ENCODE measurements at regions not wholly inside any gene's neighbourhood (a gene's known extent, or its start where the extent isn't known, plus 50 kb on each side); places are given as distances from the start of the nearest gene placed in this dataset.

DNA sequence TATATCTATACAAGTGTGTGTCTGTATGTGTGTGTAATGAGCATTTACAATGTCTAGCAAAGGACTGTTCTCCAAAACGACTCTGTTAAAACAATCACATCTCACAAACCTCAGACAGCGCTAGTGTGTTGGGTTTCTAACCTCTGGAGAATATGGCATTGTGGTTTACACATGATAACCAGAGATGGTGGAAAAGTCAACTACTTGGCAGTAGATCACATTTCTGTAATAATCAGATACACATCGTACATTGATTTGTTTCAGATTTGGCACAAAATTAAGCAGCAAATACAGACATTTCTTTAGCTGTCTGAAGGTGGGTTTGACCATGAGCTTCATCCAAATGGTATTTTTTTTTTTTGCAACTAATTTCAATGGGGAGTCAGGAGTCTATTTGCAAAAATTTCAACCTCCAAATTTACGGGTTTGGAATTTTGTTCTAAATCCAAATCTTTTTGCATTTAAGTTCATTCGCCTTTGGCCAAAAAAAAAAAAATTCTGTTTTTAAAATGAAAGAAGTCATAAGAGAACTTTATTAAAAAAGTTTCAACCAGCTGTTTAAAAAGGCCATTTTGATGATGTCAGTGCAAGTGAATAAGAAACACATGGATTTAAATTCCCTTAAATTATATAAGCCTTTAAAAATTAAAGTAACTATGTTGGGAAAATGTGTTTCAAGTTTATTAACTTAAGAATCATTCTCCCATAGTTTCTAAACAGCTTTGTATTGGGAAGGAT, 127.8 kb downstream of the TMEM26 start:
- Histone ChIP-seq H2AFZ (no peak overlapping the region), H3K9me2 (replicated peaks; ENCODE audit: insufficient read depth) (no peaks in the 10 kb centered on the region), H3K79me2 (no peaks in the 10 kb centered on the region), H3K4me2 (no peak overlapping the region), H3K9me3 (ENCODE audit: low read depth) (no peaks in the 10 kb centered on the region), H3K4me3 (no peak overlapping the region), H4K20me1 (ENCODE audit: insufficient read depth, poor library complexity, severe bottlenecking) (no peaks in the 10 kb centered on the region), H3K36me3 (replicated peaks; ENCODE audit: insufficient read depth, low read depth) (no peaks in the 10 kb centered on the region), H3K27me3 (no peaks in the 10 kb centered on the region), H3K27ac (no peak overlapping the region), H3K4me1 (ENCODE audit: insufficient read depth) (no peaks in the 10 kb centered on the region)
- no peak for DNase-seq (ENCODE audit: low spot score)
- no peak for TF ChIP-seq EZH2 (IDR thresholded peaks at IDR 0.05; ENCODE audit: borderline replicate concordance)
- TF ChIP-seq CTCF (IDR thresholded peaks at IDR 0.05; ENCODE audit: poor library complexity): no peak
- TF ChIP-seq EZH2phosphoT487 (IDR thresholded peaks at IDR 0.05; ENCODE audit: low read depth, severe bottlenecking, unreplicated experiment): no peak
- 80% methylated on average over 5 of the region's 5 CpGs for WGBS (ENCODE audit: low lambda C conversion rate, missing lambda C conversion rate)

DNA sequence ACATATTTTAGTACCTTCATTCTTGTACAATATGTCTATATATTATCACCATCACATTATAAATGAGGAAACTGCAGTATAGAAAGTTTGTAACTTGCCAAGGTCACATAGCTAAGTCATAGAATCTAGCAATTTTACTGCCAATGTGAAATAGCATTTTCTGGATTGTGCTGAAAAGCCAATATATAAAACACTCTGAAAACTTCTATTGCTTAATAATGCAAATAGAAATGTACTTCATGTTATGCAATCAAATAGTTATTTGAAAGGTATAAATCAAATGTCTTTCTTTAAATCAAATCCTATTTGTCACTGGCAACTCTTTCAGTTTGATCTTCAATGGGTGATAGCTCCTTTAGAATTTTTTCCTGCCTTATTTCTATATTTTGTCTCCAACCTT, 129.5 kb downstream of the TMEM26 start:
- DNase-seq (ENCODE audit: low spot score): no peak
- H3K27me3 ChIP-seq: no peaks in the 10 kb centered on the region
- H3K4me1 ChIP-seq (ENCODE audit: insufficient read depth): no peaks in the 10 kb centered on the region
- H3K9me3 ChIP-seq (ENCODE audit: low read depth): no peaks in the 10 kb centered on the region
- H3K36me3 ChIP-seq (replicated peaks; ENCODE audit: insufficient read depth, low read depth): no peaks in the 10 kb centered on the region
- no peaks in the 10 kb centered on the region for H3K79me2 ChIP-seq
- no peak overlapping the region for H3K27ac ChIP-seq
- no peaks in the 10 kb centered on the region for H3K9me2 ChIP-seq (replicated peaks; ENCODE audit: insufficient read depth)
- no peak overlapping the region for H2AFZ ChIP-seq
- H3K4me3 ChIP-seq: no peak overlapping the region
- no peaks in the 10 kb centered on the region for H4K20me1 ChIP-seq (ENCODE audit: insufficient read depth, poor library complexity, severe bottlenecking)
- H3K4me2 ChIP-seq: no peak overlapping the region
- TF ChIP-seq CTCF (IDR thresholded peaks at IDR 0.05; ENCODE audit: poor library complexity) (no peak), EZH2phosphoT487 (IDR thresholded peaks at IDR 0.05; ENCODE audit: low read depth, severe bottlenecking, unreplicated experiment) (no peak), EZH2 (IDR thresholded peaks at IDR 0.05; ENCODE audit: borderline replicate concordance) (no peak)

DNA sequence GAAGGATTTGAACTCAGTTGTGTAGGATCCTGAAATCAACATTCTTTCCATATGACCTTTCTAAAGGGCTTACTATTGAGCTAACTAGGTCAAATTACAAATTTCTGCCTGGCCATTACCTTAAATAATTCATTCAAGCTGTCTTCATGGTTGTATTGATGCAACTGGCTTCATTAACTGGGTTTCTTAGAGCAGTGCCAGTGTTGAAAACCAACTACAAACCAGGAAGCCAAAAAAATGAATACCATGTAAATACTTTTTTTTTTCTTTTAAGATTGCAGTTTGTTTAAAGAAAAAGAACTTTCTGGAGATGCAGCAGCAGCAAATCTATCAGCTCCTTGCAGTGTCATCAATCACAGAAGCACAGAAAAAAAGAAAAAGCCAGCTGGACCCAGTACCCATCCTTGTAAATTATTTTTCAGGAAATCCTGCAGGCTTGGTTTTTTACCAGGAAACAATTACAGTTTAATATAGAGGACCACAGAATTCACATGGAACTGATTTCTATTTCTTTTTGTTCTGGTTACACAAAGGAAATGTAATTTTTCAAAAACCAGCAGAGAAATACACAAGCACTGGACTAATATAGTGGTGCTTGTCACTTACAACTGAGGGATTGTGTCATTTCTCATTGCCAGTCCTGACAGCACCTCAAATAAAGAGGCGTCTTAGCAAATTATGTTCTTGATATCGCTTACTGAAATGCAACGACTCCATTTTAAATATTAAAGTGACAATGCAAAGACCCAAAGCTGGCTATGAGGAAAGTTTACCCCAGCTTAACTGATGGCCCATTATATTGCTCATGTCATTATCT, 131.9 kb downstream of the TMEM26 start:
- Histone ChIP-seq H3K27me3 (no peaks in the 10 kb centered on the region), H3K4me2 (no peak overlapping the region), H3K9me3 (ENCODE audit: low read depth) (no peaks in the 10 kb centered on the region), H3K79me2 (no peaks in the 10 kb centered on the region), H3K9me2 (replicated peaks; ENCODE audit: insufficient read depth) (no peaks in the 10 kb centered on the region), H2AFZ (no peak overlapping the region), H3K36me3 (replicated peaks; ENCODE audit: insufficient read depth, low read depth) (no peaks in the 10 kb centered on the region), H3K27ac (peak overlapping the region; percentile 35), H4K20me1 (ENCODE audit: insufficient read depth, poor library complexity, severe bottlenecking) (no peaks in the 10 kb centered on the region), H3K4me3 (no peak overlapping the region), H3K4me1 (ENCODE audit: insufficient read depth) (no peaks in the 10 kb centered on the region)
- DNase-seq (ENCODE audit: low spot score): no peak
- WGBS (ENCODE audit: low lambda C conversion rate, missing lambda C conversion rate): 73% methylated on average over 3 of the region's 3 CpGs
- no peak for TF ChIP-seq EZH2 (IDR thresholded peaks at IDR 0.05; ENCODE audit: borderline replicate concordance)

GRCh38 chr10:61320257-61320587, 133.0 kb downstream of the TMEM26 start:
- WGBS (ENCODE audit: low lambda C conversion rate, missing lambda C conversion rate): 95% methylated on average over 5 of the region's 5 CpGs
- no peaks in the 10 kb centered on the region for H3K9me2 ChIP-seq (replicated peaks; ENCODE audit: insufficient read depth)

More at GRCh38 chr10:61320257-61320587, 133.0 kb downstream of the TMEM26 start:
- Histone ChIP-seq H3K9me3 (ENCODE audit: low read depth) (no peaks in the 10 kb centered on the region), H2AFZ (no peak overlapping the region), H4K20me1 (ENCODE audit: insufficient read depth, poor library complexity, severe bottlenecking) (no peaks in the 10 kb centered on the region), H3K4me1 (ENCODE audit: insufficient read depth) (no peaks in the 10 kb centered on the region), H3K4me2 (no peak overlapping the region), H3K36me3 (replicated peaks; ENCODE audit: insufficient read depth, low read depth) (no peaks in the 10 kb centered on the region), H3K27me3 (no peaks in the 10 kb centered on the region), H3K27ac (no peak overlapping the region), H3K79me2 (no peaks in the 10 kb centered on the region), H3K4me3 (no peak overlapping the region)
- TF ChIP-seq EZH2 (IDR thresholded peaks at IDR 0.05; ENCODE audit: borderline replicate concordance): no peak
- no peak for TF ChIP-seq CTCF (IDR thresholded peaks at IDR 0.05; ENCODE audit: poor library complexity)
- TF ChIP-seq EZH2phosphoT487 (IDR thresholded peaks at IDR 0.05; ENCODE audit: low read depth, severe bottlenecking, unreplicated experiment): no peak
- DNase-seq (ENCODE audit: low spot score): no peak
